Stimulated activated memory B cell treated with anti-CD40 and anti-IgM and Interleukin-4, amounts not matched to agents 10 μg/mL and 1 μg/mL and 100 μg/mL, for 72 hours (primary cell): ENCODE measurements at regions not wholly inside any gene's neighbourhood (a gene's known extent, or its start where the extent isn't known, plus 50 kb on each side); places are given as distances from the start of the nearest gene placed in this dataset.

Experiments
- ATAC-seq: fragments of 150-1000 bp; cut with Tn5 transposase; 2 replicates; pipeline ENCODE4 v1.10.0; 2021
- H3K27ac Mint-ChIP-seq: one replicate; pipeline ENCODE4 v1.8.0; 2022; ENCODE audit warnings: mild to moderate bottlenecking, mixed read lengths
- H3K27me3 Mint-ChIP-seq: one replicate; pipeline ENCODE4 v1.8.0; 2022; ENCODE audit warnings: mixed read lengths
- H3K36me3 Mint-ChIP-seq: one replicate; pipeline ENCODE4 v1.8.0; 2022; ENCODE audit warnings: mixed read lengths
- H3K4me1 Mint-ChIP-seq: one replicate; pipeline ENCODE4 v1.8.0; 2022; ENCODE audit warnings: mixed read lengths
- H3K4me3 Mint-ChIP-seq: one replicate; pipeline ENCODE4 v1.8.0; 2022; ENCODE audit warnings: mild to moderate bottlenecking, moderate library complexity, mixed read lengths
- H3K9me3 Mint-ChIP-seq: one replicate; pipeline ENCODE4 v1.8.0; 2022; ENCODE audit warnings: mixed read lengths

DNA sequence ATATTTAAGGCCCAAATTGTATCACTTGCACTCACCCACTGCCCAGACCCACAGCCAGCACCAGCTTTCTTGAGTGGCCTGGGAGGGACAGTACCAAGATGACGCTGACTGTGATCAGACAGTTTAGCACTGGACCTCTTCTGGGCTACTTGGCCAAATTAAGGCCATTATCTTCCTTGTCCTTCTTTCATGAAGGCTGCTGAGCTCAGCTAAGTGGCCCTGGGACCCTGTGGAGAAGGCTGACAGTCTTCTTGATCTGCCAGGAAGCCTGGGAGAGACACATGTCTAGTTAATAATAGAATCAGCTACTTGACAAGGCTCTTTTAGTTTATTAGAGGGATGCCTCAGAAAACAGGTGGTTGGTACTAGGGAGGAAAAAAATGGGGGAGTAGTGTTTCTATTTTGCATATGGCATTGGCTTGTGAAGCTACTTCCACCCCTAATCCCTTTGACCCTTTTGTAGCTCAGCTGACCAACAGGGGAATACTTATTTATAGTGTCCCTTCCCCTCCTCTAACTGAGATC lies 127.9 kb upstream of the NTM start:
- no peaks in the 10 kb centered on the region for H3K4me1 Mint-ChIP-seq
- ATAC-seq = no peak
- peaks cover 5% of the 10 kb centered on the region for H3K9me3 Mint-ChIP-seq
- no peak overlapping the region for H3K27ac Mint-ChIP-seq
- peaks cover 12% of the 10 kb centered on the region for H3K27me3 Mint-ChIP-seq
- H3K4me3 Mint-ChIP-seq = no peak overlapping the region
- no peaks in the 10 kb centered on the region for H3K36me3 Mint-ChIP-seq

DNA sequence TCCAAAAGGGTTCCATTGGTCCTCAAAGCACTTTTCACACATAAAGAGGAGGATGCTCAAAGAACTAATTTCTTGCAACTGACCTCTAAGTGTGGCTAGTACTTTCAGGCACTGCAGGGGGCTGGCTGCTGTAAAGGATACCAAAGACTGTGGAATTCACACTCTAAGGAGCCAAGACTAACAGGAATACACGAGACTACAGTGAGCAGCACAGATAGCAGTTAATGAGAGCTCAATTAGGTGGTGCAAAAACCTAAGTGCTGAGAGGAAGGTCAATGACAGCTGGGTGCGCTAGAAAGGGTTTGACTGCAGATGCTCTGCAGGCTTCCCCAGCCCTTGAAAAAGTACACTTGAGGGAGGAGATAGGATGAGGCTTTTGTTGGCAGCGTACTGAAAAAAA lies 124.3 kb upstream of the NTM start:
- Mint-ChIP-seq H3K9me3 (peaks cover under 1% of the 10 kb centered on the region), H3K4me1 (no peaks in the 10 kb centered on the region), H3K36me3 (no peaks in the 10 kb centered on the region), H3K27ac (no peak overlapping the region), H3K27me3 (peaks cover 12% of the 10 kb centered on the region), H3K4me3 (no peak overlapping the region)
- no peak for ATAC-seq

DNA sequence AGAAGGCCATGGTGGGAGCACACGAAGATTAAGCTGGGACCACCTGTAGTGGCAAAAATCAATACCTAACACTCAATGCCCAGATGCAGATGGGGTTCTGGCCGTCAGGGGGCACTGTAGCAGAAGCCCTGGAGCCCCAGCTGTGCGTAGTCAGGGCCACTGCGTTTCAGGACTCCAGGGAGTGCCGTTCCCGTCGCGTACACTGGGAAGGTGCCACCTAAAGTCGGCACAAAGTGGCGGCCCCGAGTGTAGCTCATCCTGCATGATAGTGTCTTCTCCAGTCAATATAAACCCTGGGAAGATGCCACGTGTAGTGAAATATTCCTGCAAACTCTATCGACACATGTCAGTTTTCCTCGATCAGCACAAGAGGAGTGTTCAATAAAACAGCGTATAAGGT lies 123.8 kb upstream of the NTM start:
- Mint-ChIP-seq H3K36me3 (no peaks in the 10 kb centered on the region), H3K4me1 (no peaks in the 10 kb centered on the region), H3K27ac (no peak overlapping the region), H3K27me3 (peaks cover 12% of the 10 kb centered on the region), H3K4me3 (no peak overlapping the region), H3K9me3 (no peaks in the 10 kb centered on the region)
- no peak for ATAC-seq

DNA sequence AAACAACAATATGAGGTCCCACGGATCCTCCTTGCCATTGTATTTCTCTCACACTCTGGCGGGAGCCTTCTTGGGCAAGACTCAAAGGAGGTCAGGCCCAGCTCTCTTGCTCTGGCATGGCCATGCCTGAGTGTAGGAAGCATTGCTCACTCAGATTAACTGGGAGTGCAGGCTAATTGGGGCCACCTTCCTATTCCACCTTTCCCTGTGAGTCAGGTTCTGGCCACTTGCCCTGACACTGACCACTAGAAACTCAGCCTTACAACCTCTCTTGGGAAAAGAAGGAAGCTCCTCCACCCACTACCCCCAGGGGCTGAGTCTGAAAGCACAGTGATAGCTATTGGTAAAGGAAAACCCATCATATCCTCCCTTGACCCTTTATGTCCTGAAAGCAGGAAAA lies 121.8 kb upstream of the NTM start:
- Mint-ChIP-seq H3K27me3 (peaks cover 12% of the 10 kb centered on the region), H3K27ac (no peak overlapping the region), H3K9me3 (no peaks in the 10 kb centered on the region), H3K36me3 (no peaks in the 10 kb centered on the region), H3K4me3 (no peak overlapping the region), H3K4me1 (no peaks in the 10 kb centered on the region)
- ATAC-seq = no peak

DNA sequence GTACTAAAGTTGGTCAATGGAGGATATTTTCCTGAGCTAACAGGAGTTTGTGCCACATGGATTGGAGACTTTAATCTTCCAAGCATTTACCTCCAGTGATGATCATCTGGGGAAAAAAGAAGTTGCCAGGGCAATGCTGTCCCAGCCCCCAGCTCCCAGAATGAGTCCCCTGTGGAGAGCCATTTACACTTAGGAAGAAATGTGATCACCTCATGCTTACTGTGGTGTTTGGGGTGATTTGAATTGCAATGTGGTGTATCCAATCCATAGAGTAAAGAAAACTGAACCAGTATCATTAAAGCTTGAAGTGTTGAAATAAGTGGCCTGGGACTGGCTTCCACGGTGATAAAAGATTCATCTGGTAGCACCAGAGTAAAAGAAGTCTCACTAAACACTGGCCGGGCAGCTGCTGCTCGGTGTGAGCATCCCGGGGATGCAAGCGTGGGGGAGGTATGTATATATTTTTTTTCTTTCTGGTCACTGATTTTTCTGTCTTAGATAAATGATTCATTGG lies 117.2 kb upstream of the NTM start:
- peaks cover 4% of the 10 kb centered on the region for H3K9me3 Mint-ChIP-seq
- H3K36me3 Mint-ChIP-seq = no peaks in the 10 kb centered on the region
- H3K4me3 Mint-ChIP-seq = no peak overlapping the region
- no peak overlapping the region for H3K27ac Mint-ChIP-seq
- H3K27me3 Mint-ChIP-seq = peaks cover 26% of the 10 kb centered on the region
- ATAC-seq = no peak
- no peaks in the 10 kb centered on the region for H3K4me1 Mint-ChIP-seq

DNA sequence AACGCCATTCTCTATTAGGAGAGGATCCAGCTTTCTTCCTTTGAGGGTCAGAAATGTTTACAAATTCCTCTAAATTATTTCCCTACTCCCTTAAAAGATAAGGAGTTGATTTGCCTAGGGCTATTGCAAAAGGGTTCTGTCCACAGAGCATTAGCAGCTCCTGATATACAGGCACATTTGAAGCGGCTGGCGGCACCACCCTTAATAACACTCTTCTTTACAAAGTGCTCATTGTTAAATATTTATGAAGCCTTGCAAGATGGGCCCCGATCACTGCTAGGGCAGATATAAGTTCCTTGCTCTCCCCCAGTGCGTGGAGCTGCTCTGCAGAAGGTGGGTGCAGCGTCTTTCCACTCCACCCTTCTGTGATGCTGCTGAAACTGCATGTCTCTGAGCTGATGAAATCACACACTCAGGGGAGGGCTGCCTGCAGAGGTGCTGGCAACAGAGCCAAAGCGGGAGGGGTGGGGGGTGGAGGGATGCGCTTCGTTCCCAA lies 116.7 kb upstream of the NTM start:
- Mint-ChIP-seq H3K4me1 (no peaks in the 10 kb centered on the region), H3K9me3 (peaks cover 4% of the 10 kb centered on the region)
- ATAC-seq = no peak

DNA sequence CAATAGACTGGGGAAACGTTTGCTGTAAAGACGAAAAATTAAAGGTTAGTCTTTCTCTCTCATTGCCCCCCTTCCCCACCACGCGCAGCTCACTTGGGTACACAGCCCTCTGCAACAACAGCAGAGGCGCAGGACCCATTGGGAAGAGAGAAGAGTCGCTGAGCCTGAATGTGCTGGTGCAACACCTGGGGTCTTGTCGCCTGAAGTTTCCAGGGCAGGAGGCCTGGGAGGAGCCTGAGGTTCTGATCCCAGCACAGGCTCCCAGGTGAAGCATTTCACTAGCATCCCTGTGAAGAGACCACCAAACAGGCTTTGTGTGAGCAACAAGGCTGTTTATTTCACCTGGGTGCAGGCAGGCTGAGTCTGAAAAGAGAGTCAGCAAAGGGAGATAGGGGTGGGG lies 116.2 kb upstream of the NTM start:
- no peak overlapping the region for H3K27ac Mint-ChIP-seq
- peaks cover 26% of the 10 kb centered on the region for H3K27me3 Mint-ChIP-seq
- peaks cover 7% of the 10 kb centered on the region for H3K9me3 Mint-ChIP-seq
- no peaks in the 10 kb centered on the region for H3K4me1 Mint-ChIP-seq
- no peak overlapping the region for H3K4me3 Mint-ChIP-seq
- ATAC-seq = no peak
- H3K36me3 Mint-ChIP-seq = no peaks in the 10 kb centered on the region

More for the DNA sequence above, 116.7 kb upstream of the NTM start:
- H3K36me3 Mint-ChIP-seq = no peaks in the 10 kb centered on the region
- no peak overlapping the region for H3K4me3 Mint-ChIP-seq
- peaks cover 26% of the 10 kb centered on the region for H3K27me3 Mint-ChIP-seq
- H3K27ac Mint-ChIP-seq = no peak overlapping the region

DNA sequence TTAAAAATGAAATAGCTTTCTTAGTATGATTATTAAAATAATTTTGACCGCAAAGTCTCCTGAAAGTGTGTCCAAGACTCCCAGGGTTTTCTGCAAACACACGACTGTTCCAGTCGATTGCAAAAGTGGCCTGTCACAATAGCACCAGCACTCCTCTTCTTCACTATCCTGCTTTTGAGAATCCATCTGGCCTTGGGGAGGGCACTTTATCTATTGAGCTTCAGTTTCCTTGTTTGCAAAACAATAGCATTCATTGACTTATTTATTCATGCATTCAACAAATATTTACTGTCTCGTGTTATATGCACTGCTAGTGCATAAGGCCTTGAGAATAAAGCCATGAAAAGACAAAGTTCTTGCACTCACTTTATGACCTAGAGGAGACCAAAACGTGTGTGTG lies 96.2 kb upstream of the NTM start:
- no peak for ATAC-seq
- Mint-ChIP-seq H3K36me3 (no peaks in the 10 kb centered on the region), H3K4me1 (no peaks in the 10 kb centered on the region), H3K27ac (no peak overlapping the region), H3K9me3 (peaks cover 12% of the 10 kb centered on the region), H3K4me3 (no peak overlapping the region), H3K27me3 (no peaks in the 10 kb centered on the region)

DNA sequence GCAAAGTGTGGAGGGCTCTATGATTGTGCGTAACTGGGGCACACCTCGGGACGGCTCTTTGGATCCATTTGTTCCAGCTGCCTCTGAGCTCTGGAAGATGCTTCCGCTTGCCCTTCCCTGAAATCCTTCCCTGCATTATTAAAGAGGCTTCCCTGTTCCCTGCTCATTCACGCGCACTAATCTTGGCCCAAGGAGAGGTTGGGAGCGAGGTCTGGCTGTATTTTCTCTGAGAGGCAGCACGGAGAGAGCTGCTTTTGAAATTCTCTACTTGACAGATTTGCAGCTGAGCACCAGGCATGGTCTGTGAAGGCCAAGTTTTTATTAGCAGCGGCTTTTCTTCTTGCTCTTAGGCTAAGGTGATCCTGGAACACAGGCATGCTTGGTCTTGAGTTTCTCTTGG lies 94.8 kb upstream of the NTM start:
- H3K27ac Mint-ChIP-seq = no peak overlapping the region
- no peak for ATAC-seq
- H3K9me3 Mint-ChIP-seq = peaks cover 11% of the 10 kb centered on the region
- H3K4me1 Mint-ChIP-seq = no peaks in the 10 kb centered on the region
- no peak overlapping the region for H3K4me3 Mint-ChIP-seq
- no peaks in the 10 kb centered on the region for H3K36me3 Mint-ChIP-seq
- H3K27me3 Mint-ChIP-seq = no peaks in the 10 kb centered on the region

DNA sequence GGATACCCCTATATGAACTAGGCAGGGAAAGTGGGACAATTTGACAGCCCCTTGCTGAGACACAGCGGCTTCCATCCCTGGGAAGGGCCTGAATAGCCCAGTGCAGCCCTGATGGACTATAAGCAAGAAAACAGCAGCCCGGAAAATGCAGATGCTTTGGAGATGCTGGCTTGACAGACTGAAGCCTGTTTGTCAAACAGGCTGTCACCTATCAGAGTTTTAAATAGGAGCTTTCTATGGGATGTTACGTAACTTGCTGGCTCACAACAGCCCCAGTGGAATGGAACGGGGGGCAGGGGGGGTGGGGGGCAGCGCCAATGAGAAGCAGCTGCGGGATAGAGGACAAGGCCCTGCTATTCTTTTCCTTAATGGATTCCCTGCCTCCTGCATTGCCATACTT lies 91.9 kb upstream of the NTM start:
- no peak for ATAC-seq
- Mint-ChIP-seq H3K27me3 (no peaks in the 10 kb centered on the region), H3K4me3 (no peak overlapping the region), H3K27ac (no peak overlapping the region), H3K4me1 (no peaks in the 10 kb centered on the region), H3K9me3 (no peaks in the 10 kb centered on the region), H3K36me3 (no peaks in the 10 kb centered on the region)

DNA sequence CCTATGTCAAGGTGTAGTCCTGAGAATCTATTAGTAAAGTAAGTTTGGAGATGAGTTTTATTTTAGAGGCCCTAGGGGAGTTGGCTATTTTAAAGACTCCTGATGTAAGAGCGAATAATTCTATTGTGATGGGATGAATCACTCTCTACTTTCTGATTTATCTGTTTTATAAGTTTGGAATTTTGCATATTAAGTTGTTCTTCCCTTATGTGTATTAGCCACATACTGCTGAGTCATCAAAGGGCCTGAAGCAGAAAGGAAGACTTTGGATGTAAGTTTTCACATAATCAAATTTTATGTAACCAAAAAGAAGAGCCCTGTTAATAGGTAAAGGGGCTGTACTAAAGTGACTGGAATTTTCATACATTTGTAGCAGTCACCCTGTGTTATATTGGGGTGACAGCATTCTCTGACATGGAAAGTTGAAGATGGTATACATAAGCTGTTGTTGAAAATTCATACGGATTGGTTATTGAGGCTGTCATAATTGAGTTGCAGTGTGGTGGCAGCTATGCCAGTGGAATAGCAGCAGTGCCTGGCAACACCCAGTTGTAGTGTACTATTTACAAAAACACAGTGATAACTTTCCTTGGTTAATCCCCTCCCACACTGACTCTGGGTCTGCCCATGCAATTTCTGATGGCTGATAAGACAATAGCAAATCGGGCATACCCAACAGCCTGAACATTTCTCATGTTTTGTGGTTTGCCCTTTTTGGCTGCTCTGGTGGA lies 90.6 kb upstream of the NTM start:
- no peak for ATAC-seq
- Mint-ChIP-seq H3K27ac (no peak overlapping the region), H3K4me1 (no peaks in the 10 kb centered on the region), H3K36me3 (no peaks in the 10 kb centered on the region), H3K4me3 (no peak overlapping the region), H3K9me3 (no peaks in the 10 kb centered on the region), H3K27me3 (no peaks in the 10 kb centered on the region)

DNA sequence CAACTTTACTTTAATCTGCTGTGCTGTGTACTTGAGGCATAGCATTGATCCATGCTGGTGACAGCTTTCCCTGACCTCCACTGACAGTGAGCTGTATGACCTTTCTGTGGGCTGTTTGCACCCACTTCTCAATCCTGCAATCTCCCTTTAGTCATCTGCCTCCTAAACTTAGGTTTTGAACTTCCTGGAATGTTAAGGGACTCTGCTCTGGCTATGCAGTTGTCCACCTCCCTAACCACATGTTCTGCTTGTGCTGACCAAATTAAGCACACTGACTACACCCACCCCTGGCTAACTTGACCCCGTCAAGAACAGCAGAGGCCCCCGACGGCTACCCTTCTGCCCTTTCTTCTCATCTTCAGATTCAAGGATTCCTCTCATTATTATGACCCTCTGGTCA lies 89.1 kb upstream of the NTM start:
- Mint-ChIP-seq H3K36me3 (no peaks in the 10 kb centered on the region), H3K27ac (no peak overlapping the region), H3K4me3 (no peak overlapping the region), H3K27me3 (no peaks in the 10 kb centered on the region), H3K9me3 (no peaks in the 10 kb centered on the region), H3K4me1 (no peaks in the 10 kb centered on the region)
- ATAC-seq = no peak

DNA sequence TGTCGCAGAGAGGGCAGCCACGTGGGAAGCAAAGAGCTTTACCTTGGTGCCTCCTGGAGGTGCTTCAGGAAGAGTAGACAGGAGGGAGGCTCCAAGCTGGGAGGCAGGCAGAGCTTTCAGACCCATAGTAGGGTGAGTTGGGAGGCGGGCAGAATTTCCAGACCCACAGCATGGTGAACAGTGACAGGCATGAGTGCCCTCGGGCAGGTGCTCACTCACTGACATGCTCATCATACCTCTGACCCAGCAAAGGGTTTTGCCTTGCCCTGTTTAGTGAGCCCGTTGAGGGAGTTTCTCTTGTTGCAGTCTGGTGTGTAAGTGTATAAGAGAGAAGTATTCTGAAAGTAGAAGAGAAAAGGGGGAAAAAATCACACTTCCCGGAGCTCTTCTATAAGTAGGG lies 86.4 kb upstream of the NTM start:
- H3K27ac Mint-ChIP-seq = no peak overlapping the region
- no peak for ATAC-seq
- H3K36me3 Mint-ChIP-seq = no peaks in the 10 kb centered on the region

DNA sequence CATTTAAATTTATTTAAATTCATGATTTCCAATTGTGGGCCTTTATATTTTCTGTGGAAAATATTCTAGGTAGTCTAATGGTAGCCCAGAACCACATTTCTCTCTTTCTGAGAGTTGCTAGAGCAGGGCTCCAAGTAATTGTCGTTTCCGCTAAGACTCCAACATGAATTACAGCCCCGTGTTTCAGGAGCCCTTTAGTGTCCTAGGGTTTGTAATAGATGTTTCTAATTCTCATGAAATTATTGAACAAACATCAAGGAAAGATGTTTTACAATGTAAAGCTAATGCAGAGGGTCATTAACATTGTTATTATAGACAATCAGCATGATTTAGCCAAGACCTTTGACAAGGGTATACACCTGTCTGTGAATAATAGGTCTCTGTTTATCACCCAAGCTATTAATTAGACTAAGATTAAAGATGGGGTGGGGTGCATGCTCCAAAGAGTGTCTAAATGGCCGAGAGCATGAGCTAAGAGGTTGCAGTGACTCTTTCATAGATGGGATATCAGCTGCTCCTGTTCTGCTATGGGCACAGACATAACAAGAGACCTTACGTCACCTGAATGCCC lies 81.8 kb upstream of the NTM start:
- Mint-ChIP-seq H3K4me1 (no peaks in the 10 kb centered on the region), H3K27me3 (no peaks in the 10 kb centered on the region), H3K4me3 (no peak overlapping the region), H3K36me3 (no peaks in the 10 kb centered on the region), H3K9me3 (no peaks in the 10 kb centered on the region), H3K27ac (no peak overlapping the region)
- ATAC-seq = no peak

More for the DNA sequence above, 86.4 kb upstream of the NTM start:
- no peaks in the 10 kb centered on the region for H3K9me3 Mint-ChIP-seq
- no peaks in the 10 kb centered on the region for H3K4me1 Mint-ChIP-seq
- H3K27me3 Mint-ChIP-seq = no peaks in the 10 kb centered on the region
- H3K4me3 Mint-ChIP-seq = no peak overlapping the region

DNA sequence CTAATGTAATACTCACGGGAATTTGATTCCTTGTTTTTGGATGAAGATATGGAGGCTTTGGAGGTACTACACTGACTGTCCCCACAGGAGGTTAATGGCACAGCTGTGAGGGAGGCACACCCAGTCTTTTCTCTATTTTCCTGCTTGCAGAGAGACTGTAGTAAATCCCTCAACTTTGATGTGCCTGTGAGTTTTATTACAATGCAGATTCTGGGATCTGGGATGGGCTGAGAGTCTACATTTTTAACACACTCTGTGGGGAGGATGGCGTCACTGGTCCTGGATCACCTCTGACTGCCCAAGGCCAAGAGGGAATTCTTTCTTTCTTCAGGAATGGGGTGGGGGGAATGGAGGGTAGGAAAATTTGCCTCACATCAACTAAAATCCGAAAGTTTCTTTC lies 80.2 kb upstream of the NTM start:
- no peaks in the 10 kb centered on the region for H3K4me1 Mint-ChIP-seq
- ATAC-seq = no peak
- H3K4me3 Mint-ChIP-seq = no peak overlapping the region
- no peaks in the 10 kb centered on the region for H3K27me3 Mint-ChIP-seq
- H3K36me3 Mint-ChIP-seq = no peaks in the 10 kb centered on the region
- H3K27ac Mint-ChIP-seq = no peak overlapping the region
- no peaks in the 10 kb centered on the region for H3K9me3 Mint-ChIP-seq

DNA sequence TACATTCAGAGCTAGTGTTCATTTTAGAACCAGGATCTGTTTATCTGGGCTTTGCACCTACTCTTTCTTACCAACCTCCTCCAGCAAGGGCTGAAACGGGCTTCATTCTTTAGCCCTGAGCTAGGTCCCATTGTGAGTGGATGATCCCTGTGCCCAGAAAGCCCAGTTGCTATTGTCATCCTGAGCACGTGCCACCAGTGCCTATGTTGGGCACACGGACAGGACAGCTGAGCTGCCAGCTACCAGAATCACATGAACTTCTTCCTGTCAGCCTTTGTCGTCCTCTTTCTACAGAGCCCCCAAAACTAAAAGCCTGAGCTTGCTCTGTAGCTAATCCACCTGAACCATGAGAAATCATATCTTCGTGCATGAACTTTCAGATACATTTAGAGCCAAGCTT lies 74.4 kb upstream of the NTM start:
- Mint-ChIP-seq H3K9me3 (no peaks in the 10 kb centered on the region), H3K4me1 (no peaks in the 10 kb centered on the region)

More for the DNA sequence above, 74.4 kb upstream of the NTM start:
- Mint-ChIP-seq H3K27ac (no peak overlapping the region), H3K27me3 (peaks cover 17% of the 10 kb centered on the region), H3K4me3 (no peak overlapping the region), H3K36me3 (no peaks in the 10 kb centered on the region)
- no peak for ATAC-seq
